DOHH2 (cell line): ENCODE measurements at regions not wholly inside any gene's neighbourhood (a gene's known extent, or its start where the extent isn't known, plus 50 kb on each side); places are given as distances from the start of the nearest gene placed in this dataset.
A peak's percentile ranks its signal among the peaks of the same experiment; 100 is the strongest.

Experiments used
- H3F3A ChIP-seq: fragments of 200-600 bp; sonication (generic), shearing (Covaris generic); 2 replicates; pipeline ENCODE4 v1.6.0; 2016; ENCODE audit warnings: antibody characterized with exemption, mild to moderate bottlenecking; ENCODE audit not compliant: control insufficient read depth, insufficient read depth
- H3K27ac ChIP-seq: fragments of 200-600 bp; sonication (generic); 2 replicates; pipeline ENCODE4 v1.5.1; 2014; ENCODE audit warnings: low read depth, mild to moderate bottlenecking, low read length, moderate library complexity
- H3K27me3 ChIP-seq: fragments of 200-600 bp; sonication (generic); 2 replicates; pipeline ENCODE4 v1.6.1; 2014; ENCODE audit warnings: mild to moderate bottlenecking, low read length, mixed read lengths; ENCODE audit not compliant: control insufficient read depth
- H3K36me3 ChIP-seq: fragments of 200-600 bp; sonication (generic); 2 replicates; pipeline ENCODE4 v1.6.1; 2014; ENCODE audit warnings: mild to moderate bottlenecking, low read length, moderate library complexity, mixed read lengths; ENCODE audit not compliant: control insufficient read depth
- H3K4me1 ChIP-seq: fragments of 200-600 bp; sonication (generic); 2 replicates; pipeline ENCODE4 v1.6.1; 2014; ENCODE audit warnings: mild to moderate bottlenecking, low read length, mixed read lengths; ENCODE audit not compliant: control insufficient read depth
- H3K4me2 ChIP-seq: fragments of 200-600 bp; sonication (generic); 2 replicates; pipeline ENCODE4 v1.6.0; 2014; ENCODE audit warnings: mild to moderate bottlenecking, low read length, moderate library complexity
- H3K4me3 ChIP-seq: fragments of 200-600 bp; sonication (generic); 2 replicates; pipeline ENCODE4 v1.5.1; 2014; ENCODE audit warnings: mild to moderate bottlenecking, low read length, mixed read lengths
- H3K79me2 ChIP-seq: fragments of 200-600 bp; sonication (generic); 2 replicates; pipeline ENCODE4 v1.6.1; 2014; ENCODE audit warnings: mild to moderate bottlenecking, low read length, mixed read lengths; ENCODE audit not compliant: control insufficient read depth
- H3K9me2 ChIP-seq: fragments of 200-600 bp; sonication (generic); replicated peaks from 2 replicates; pipeline ENCODE4 v1.6.1; 2014; ENCODE audit warnings: mild to moderate bottlenecking, low read length, mixed read lengths; ENCODE audit not compliant: control insufficient read depth
- H3K9me3 ChIP-seq: fragments of 200-600 bp; sonication (generic); 2 replicates; pipeline ENCODE4 v1.6.1; 2014; ENCODE audit warnings: antibody characterized with exemption, low read length, mixed read lengths; ENCODE audit not compliant: control insufficient read depth, insufficient read depth
- H4K20me1 ChIP-seq: fragments of 200-600 bp; sonication (generic); 2 replicates; pipeline ENCODE4 v1.6.0; 2014; ENCODE audit warnings: low read depth, mild to moderate bottlenecking, antibody characterized with exemption, low read length, moderate library complexity; ENCODE audit not compliant: control insufficient read depth, insufficient read depth
- EZH2phosphoT487 ChIP-seq: fragments of 200-600 bp; sonication (generic); IDR thresholded peaks from 2 replicates; pipeline ENCODE4 v1.6.1; 2017; ENCODE audit warnings: borderline replicate concordance, mild to moderate bottlenecking, antibody characterized with exemption, low read length, moderate library complexity, mixed read lengths
- TF ChIP-seq, protein P1 (sequence below): fragments of 200-600 bp; sonication (generic); IDR thresholded peaks from one replicate; pipeline ENCODE4 v1.5.1; 2014; ENCODE audit warnings: antibody characterized with exemption, mild to moderate bottlenecking, low read depth, low read length; ENCODE audit not compliant: poor library complexity, severe bottlenecking

DNA sequence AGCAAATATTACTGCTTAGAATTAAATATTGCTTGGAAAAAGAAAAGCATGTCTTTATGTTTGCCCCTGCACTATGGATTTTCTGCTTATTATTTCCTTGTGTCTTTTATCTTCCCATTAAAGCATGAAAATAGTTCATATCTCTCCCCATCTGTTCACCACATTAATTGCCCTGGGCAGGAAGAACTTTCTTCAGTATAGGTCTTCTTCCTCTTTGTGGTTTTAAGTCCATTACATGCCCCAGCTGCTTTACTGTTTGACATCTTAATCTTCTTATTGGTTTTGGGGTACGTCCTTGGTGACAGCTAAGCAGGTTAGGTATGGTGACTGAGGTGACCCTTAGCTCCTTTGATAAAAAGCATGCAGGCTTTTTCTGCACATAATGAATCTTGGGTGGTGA, 157.3 kb downstream of the AASDH start:
- TF ChIP-seq, protein P1, sequence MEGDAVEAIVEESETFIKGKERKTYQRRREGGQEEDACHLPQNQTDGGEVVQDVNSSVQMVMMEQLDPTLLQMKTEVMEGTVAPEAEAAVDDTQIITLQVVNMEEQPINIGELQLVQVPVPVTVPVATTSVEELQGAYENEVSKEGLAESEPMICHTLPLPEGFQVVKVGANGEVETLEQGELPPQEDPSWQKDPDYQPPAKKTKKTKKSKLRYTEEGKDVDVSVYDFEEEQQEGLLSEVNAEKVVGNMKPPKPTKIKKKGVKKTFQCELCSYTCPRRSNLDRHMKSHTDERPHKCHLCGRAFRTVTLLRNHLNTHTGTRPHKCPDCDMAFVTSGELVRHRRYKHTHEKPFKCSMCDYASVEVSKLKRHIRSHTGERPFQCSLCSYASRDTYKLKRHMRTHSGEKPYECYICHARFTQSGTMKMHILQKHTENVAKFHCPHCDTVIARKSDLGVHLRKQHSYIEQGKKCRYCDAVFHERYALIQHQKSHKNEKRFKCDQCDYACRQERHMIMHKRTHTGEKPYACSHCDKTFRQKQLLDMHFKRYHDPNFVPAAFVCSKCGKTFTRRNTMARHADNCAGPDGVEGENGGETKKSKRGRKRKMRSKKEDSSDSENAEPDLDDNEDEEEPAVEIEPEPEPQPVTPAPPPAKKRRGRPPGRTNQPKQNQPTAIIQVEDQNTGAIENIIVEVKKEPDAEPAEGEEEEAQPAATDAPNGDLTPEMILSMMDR, result no peak
- TF ChIP-seq EZH2phosphoT487, result no peak
- peak overlapping the region; percentile 61 for H3K4me2 ChIP-seq

DNA sequence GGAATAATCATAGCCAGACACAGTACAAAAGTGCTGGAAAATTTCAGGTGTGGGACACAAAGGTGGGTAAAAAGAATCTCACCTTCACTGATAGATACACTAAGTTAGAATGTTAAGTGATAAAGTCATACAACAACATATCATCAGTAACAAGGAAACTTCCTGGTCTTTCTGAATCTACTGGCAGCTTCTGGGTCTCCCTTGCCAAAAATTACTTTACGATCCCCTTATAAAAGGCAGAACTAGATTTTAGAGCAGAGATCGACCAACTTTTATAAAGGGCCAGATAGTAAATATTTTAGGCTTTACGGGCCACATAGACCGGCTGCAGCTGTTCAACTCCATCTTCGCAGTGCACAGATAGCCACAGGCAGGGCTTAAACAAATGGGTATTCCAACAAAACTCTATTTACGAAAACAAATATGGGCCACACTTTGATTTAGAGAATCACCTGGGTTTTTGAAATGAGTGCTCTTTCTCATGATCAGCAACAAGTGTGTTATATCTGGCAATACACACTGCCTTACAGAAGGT, 159.9 kb downstream of the AASDH start:
- Histone ChIP-seq H3K27me3 (no peaks in the 10 kb centered on the region), H4K20me1 (no peaks in the 10 kb centered on the region), H3K27ac (no peak overlapping the region), H3K4me3 (no peak overlapping the region), H3K4me2 (no peak overlapping the region), H3F3A (no peaks in the 10 kb centered on the region), H3K9me3 (no peaks in the 10 kb centered on the region), H3K9me2 (no peaks in the 10 kb centered on the region), H3K4me1 (peaks cover 22% of the 10 kb centered on the region), H3K79me2 (no peaks in the 10 kb centered on the region), H3K36me3 (no peaks in the 10 kb centered on the region)
- no peak for TF ChIP-seq EZH2phosphoT487
- TF ChIP-seq, protein P1, result no peak

More for the DNA sequence above, 157.3 kb downstream of the AASDH start:
- H3K4me3 ChIP-seq, result peak overlapping the region; percentile 32
- H3K79me2 ChIP-seq, result no peaks in the 10 kb centered on the region
- H3K36me3 ChIP-seq, result no peaks in the 10 kb centered on the region
- no peaks in the 10 kb centered on the region for H3K27me3 ChIP-seq
- no peaks in the 10 kb centered on the region for H3K9me3 ChIP-seq
- peak overlapping the region; percentile 44 for H3K27ac ChIP-seq
- H3K4me1 ChIP-seq, result peaks cover 22% of the 10 kb centered on the region
- H3K9me2 ChIP-seq, result no peaks in the 10 kb centered on the region
- no peaks in the 10 kb centered on the region for H4K20me1 ChIP-seq
- H3F3A ChIP-seq, result no peaks in the 10 kb centered on the region

DNA sequence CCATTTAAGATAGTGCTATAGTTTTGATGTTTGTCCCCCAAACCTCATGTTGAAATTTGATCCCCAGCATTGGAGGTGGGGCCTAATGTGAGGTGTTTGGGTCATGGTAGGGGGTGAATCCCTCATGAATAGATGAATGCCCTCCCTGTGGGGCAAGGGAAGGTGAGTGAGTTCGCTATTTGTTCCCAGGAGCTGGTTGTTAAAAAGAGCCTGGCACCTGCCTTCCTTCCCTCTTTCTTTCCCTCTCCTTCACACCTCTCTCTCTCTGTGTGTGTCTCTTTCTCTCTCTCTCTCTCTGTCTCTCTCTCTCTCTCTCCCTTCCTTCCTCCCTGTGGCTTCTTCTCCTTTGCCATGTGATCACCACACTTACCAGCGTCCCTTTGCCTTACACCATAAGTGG, 160.7 kb downstream of the AASDH start:
- Histone ChIP-seq H4K20me1 (no peaks in the 10 kb centered on the region), H3K9me2 (no peaks in the 10 kb centered on the region), H3K79me2 (no peaks in the 10 kb centered on the region), H3K27ac (no peak overlapping the region), H3F3A (no peaks in the 10 kb centered on the region), H3K4me2 (no peak overlapping the region), H3K9me3 (no peaks in the 10 kb centered on the region), H3K4me3 (no peak overlapping the region), H3K4me1 (peaks cover 22% of the 10 kb centered on the region), H3K36me3 (no peaks in the 10 kb centered on the region), H3K27me3 (no peaks in the 10 kb centered on the region)
- TF ChIP-seq, protein P1, result no peak
- TF ChIP-seq EZH2phosphoT487, result no peak
